ENCODE measurements at regions not wholly inside any gene's neighbourhood (a gene's known extent, or its start where the extent isn't known, plus 50 kb on each side); places are given as distances from the start of the nearest gene placed in this dataset.

DNA sequence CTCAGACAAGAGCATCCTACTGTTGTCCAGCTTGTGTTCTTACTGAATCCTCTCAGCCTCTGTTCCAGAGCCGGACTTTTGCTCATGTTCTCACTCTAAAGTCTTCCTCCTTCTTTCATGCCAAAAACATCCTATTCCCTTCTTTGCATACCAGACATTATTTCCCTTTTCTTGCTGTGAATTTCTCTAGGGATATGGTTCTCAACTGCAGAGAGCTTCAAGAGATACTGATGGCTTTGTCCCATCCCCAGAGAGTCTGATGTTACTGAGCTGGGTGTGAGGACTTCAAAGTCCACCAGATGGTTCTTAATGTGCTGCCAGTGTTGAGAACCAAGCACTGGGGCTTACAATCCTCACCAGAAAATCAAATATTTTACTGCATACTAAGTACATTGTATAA lies 98.6 kb upstream of the FER start:
- TF ChIP-seq, protein P1, sequence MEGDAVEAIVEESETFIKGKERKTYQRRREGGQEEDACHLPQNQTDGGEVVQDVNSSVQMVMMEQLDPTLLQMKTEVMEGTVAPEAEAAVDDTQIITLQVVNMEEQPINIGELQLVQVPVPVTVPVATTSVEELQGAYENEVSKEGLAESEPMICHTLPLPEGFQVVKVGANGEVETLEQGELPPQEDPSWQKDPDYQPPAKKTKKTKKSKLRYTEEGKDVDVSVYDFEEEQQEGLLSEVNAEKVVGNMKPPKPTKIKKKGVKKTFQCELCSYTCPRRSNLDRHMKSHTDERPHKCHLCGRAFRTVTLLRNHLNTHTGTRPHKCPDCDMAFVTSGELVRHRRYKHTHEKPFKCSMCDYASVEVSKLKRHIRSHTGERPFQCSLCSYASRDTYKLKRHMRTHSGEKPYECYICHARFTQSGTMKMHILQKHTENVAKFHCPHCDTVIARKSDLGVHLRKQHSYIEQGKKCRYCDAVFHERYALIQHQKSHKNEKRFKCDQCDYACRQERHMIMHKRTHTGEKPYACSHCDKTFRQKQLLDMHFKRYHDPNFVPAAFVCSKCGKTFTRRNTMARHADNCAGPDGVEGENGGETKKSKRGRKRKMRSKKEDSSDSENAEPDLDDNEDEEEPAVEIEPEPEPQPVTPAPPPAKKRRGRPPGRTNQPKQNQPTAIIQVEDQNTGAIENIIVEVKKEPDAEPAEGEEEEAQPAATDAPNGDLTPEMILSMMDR (IDR thresholded peaks at IDR 0.05): no peak
- TF ChIP-seq POLR2A (IDR thresholded peaks at IDR 0.05): no peak

All from right lobe of liver (tissue), 4 donors.